Neural progenitor cell (in vitro differentiated cells): ENCODE measurements at regions not wholly inside any gene's neighbourhood (a gene's known extent, or its start where the extent isn't known, plus 50 kb on each side); places are given as distances from the start of the nearest gene placed in this dataset.

ENCODE experiments used
- DNase-seq: peaks from one replicate; pipeline ENCODE4 v3.0.0-alpha.2; 2016; ENCODE audit warnings: low spot score
- H2AFZ ChIP-seq: fragments of 200-600 bp; sonication (generic); replicated peaks from 2 replicates; pipeline ENCODE4 v1.6.1; 2016; ENCODE audit warnings: antibody characterized with exemption
- H3F3A ChIP-seq: fragments of 200-600 bp; sonication (generic); 2 replicates; pipeline ENCODE4 v1.6.1; 2016; ENCODE audit warnings: antibody characterized with exemption, low read depth
- H3K27ac ChIP-seq: fragments of 200-600 bp; sonication (generic); 2 replicates; pipeline ENCODE4 v1.5.1; 2016; ENCODE audit warnings: mild to moderate bottlenecking
- H3K27me3 ChIP-seq: fragments of 200-600 bp; sonication (generic); 2 replicates; pipeline ENCODE4 v1.6.1; 2016; ENCODE audit warnings: mild to moderate bottlenecking, moderate library complexity
- H3K36me3 ChIP-seq: fragments of 200-600 bp; sonication (generic); 2 replicates; pipeline ENCODE4 v1.5.1; 2016
- H3K4me1 ChIP-seq: fragments of 200-600 bp; sonication (generic); 2 replicates; pipeline ENCODE4 v1.6.1; 2016; ENCODE audit warnings: mixed run types
- H3K4me2 ChIP-seq: fragments of 200-600 bp; sonication (generic); 2 replicates; pipeline ENCODE4 v1.6.1; 2016
- H3K4me3 ChIP-seq: fragments of 200-600 bp; sonication (generic); 2 replicates; pipeline ENCODE4 v1.5.1; 2016
- H3K79me2 ChIP-seq: fragments of 200-600 bp; sonication (generic); 2 replicates; pipeline ENCODE4 v1.6.1; 2016; ENCODE audit warnings: low read depth
- H3K9ac ChIP-seq: fragments of 200-600 bp; sonication (generic); 2 replicates; pipeline ENCODE4 v1.6.1; 2016
- H3K9me3 ChIP-seq: fragments of 200-600 bp; sonication (generic); 2 replicates; pipeline ENCODE4 v1.5.1; 2016; ENCODE audit warnings: low read depth
- H4K20me1 ChIP-seq: fragments of 200-600 bp; sonication (generic); 2 replicates; pipeline ENCODE4 v1.6.1; 2016; ENCODE audit warnings: low read depth
- H3K27ac Mint-ChIP-seq: 3 replicates; pipeline ENCODE4 v1.8.0; 2021; ENCODE audit warnings: mixed read lengths
- H3K27me3 Mint-ChIP-seq: 2 replicates; pipeline ENCODE4 v1.8.0; 2022; ENCODE audit warnings: low read depth, mild to moderate bottlenecking, inconsistent platforms, moderate library complexity, mixed read lengths; ENCODE audit not compliant: insufficient read depth
- H3K36me3 Mint-ChIP-seq: 3 replicates; pipeline ENCODE4 v1.8.0; 2021; ENCODE audit warnings: mixed read lengths
- H3K4me1 Mint-ChIP-seq: 3 replicates; pipeline ENCODE4 v1.8.0; 2021; ENCODE audit warnings: mixed read lengths
- H3K4me3 Mint-ChIP-seq: 3 replicates; pipeline ENCODE4 v1.8.0; 2021; ENCODE audit warnings: mild to moderate bottlenecking, moderate library complexity, mixed read lengths
- H3K9me3 Mint-ChIP-seq: 3 replicates; pipeline ENCODE4 v1.8.0; 2020; ENCODE audit warnings: mixed read lengths
- EZH2 ChIP-seq: fragments of 200-600 bp; sonication (generic); IDR thresholded peaks from 2 replicates; pipeline ENCODE4 v1.6.1; 2017; ENCODE audit warnings: antibody characterized with exemption, mild to moderate bottlenecking, moderate library complexity
- EZH2phosphoT487 ChIP-seq: fragments of 200-600 bp; sonication (generic); IDR thresholded peaks from 2 replicates; pipeline ENCODE4 v1.6.1; 2017; ENCODE audit warnings: antibody characterized with exemption
- TF ChIP-seq, protein P1 (sequence below): fragments of 200-600 bp; sonication (generic); IDR thresholded peaks from 2 replicates; pipeline ENCODE4 v1.5.1; 2017; ENCODE audit warnings: antibody characterized with exemption, mild to moderate bottlenecking

DNA sequence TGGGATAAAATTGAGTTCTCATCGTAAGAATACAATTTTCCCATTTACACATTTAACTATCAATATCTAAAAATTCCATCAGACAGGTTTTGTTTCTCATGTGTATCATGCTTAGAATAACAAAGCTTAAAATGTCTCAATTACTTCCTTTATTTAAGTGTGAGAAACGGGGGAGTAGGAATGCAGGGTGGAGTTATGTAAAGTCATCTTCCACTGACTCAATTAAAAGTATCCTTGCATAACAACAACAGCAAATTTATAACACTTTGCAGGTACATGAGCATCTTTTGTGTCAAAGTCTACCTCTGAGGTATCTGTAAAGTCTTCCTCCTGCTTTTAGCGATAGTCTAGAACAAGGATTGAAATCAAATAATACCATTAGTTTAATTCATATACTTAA lies 327.1 kb downstream of the EPHA4 start:
- Mint-ChIP-seq H3K27me3 (peaks cover 2% of the 10 kb centered on the region), H3K27ac (no peak overlapping the region), H3K4me1 (no peaks in the 10 kb centered on the region), H3K4me3 (no peak overlapping the region), H3K36me3 (no peaks in the 10 kb centered on the region), H3K9me3 (peaks cover 2% of the 10 kb centered on the region)
- H3K9me3 ChIP-seq: no peaks in the 10 kb centered on the region
- H2AFZ ChIP-seq: no peak overlapping the region
- H3K36me3 ChIP-seq: no peaks in the 10 kb centered on the region
- H3K79me2 ChIP-seq: no peaks in the 10 kb centered on the region
- no peaks in the 10 kb centered on the region for H3K27me3 ChIP-seq
- H4K20me1 ChIP-seq: no peaks in the 10 kb centered on the region
- TF ChIP-seq, protein P1, sequence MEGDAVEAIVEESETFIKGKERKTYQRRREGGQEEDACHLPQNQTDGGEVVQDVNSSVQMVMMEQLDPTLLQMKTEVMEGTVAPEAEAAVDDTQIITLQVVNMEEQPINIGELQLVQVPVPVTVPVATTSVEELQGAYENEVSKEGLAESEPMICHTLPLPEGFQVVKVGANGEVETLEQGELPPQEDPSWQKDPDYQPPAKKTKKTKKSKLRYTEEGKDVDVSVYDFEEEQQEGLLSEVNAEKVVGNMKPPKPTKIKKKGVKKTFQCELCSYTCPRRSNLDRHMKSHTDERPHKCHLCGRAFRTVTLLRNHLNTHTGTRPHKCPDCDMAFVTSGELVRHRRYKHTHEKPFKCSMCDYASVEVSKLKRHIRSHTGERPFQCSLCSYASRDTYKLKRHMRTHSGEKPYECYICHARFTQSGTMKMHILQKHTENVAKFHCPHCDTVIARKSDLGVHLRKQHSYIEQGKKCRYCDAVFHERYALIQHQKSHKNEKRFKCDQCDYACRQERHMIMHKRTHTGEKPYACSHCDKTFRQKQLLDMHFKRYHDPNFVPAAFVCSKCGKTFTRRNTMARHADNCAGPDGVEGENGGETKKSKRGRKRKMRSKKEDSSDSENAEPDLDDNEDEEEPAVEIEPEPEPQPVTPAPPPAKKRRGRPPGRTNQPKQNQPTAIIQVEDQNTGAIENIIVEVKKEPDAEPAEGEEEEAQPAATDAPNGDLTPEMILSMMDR: no peak
- TF ChIP-seq EZH2phosphoT487 (no peak), EZH2 (no peak)
- H3K27ac ChIP-seq: no peak overlapping the region
- no peak overlapping the region for H3K4me2 ChIP-seq
- no peaks in the 10 kb centered on the region for H3K4me1 ChIP-seq
- no peak for DNase-seq
- H3F3A ChIP-seq: no peaks in the 10 kb centered on the region
- H3K4me3 ChIP-seq: no peak overlapping the region
- H3K9ac ChIP-seq: no peak overlapping the region

DNA sequence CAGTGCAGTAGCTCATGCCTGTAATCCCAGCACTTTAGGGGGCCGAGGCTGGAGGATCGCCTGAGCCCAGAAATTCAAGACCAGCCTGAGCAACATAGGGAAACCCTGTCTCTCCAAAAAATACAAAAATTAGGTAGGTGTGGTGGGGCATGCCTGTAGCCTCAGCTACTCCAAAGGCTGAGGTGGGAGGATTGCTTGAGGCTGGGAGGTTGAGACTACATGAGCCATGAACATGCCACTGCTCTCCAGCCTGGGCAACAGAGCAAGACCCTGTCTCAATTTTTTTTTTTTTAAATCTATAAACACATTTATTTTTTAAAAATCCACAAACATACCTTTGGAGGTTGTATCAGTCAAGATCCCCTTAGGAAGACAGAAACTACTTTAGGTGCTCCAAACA lies 326.3 kb downstream of the EPHA4 start:
- Histone ChIP-seq H3K9ac (no peak overlapping the region), H3K36me3 (no peaks in the 10 kb centered on the region), H3K27ac (no peak overlapping the region), H3K27me3 (no peaks in the 10 kb centered on the region), H3K4me1 (no peaks in the 10 kb centered on the region), H3K79me2 (no peaks in the 10 kb centered on the region), H2AFZ (no peak overlapping the region), H4K20me1 (no peaks in the 10 kb centered on the region), H3K9me3 (no peaks in the 10 kb centered on the region), H3K4me2 (no peak overlapping the region), H3F3A (no peaks in the 10 kb centered on the region), H3K4me3 (no peak overlapping the region)
- no peak overlapping the region for H3K4me3 Mint-ChIP-seq
- H3K27ac Mint-ChIP-seq: no peak overlapping the region
- peaks cover 2% of the 10 kb centered on the region for H3K9me3 Mint-ChIP-seq
- H3K36me3 Mint-ChIP-seq: no peaks in the 10 kb centered on the region
- TF ChIP-seq EZH2 (no peak), EZH2phosphoT487 (no peak)
- TF ChIP-seq, protein P1: no peak
- peaks cover 2% of the 10 kb centered on the region for H3K27me3 Mint-ChIP-seq
- no peaks in the 10 kb centered on the region for H3K4me1 Mint-ChIP-seq
- no peak for DNase-seq

DNA sequence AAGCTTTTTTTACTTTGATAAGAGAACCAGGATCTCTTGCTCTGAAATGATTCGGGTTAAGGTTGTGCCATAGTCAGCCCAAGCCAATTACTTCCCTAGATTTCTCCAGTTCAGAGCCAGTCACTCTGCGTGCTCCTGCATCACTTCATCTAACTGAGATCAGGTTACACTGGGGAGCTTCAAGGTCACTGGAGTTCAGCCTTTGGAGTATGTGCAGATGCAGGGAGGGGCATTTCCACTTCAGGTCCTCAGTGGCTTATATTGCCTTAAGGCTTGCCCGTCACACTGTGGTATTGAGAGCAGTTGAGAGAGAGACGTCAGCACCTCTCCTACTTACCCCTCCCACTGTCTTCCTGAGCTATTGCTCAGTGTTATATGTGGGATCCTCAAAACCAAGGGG lies 317.8 kb downstream of the EPHA4 start:
- Mint-ChIP-seq H3K27ac (peak overlapping the region; percentile 35), H3K36me3 (peaks cover 5% of the 10 kb centered on the region), H3K4me3 (no peak overlapping the region), H3K27me3 (no peaks in the 10 kb centered on the region), H3K4me1 (peaks cover 21% of the 10 kb centered on the region), H3K9me3 (peaks cover 12% of the 10 kb centered on the region)
- H2AFZ ChIP-seq: no peak overlapping the region
- no peak overlapping the region for H3K9ac ChIP-seq
- H3K79me2 ChIP-seq: no peaks in the 10 kb centered on the region
- no peak overlapping the region for H3K4me3 ChIP-seq
- DNase-seq: peak; percentile 19
- H3K27ac ChIP-seq: no peak overlapping the region
- no peaks in the 10 kb centered on the region for H3F3A ChIP-seq
- H3K4me2 ChIP-seq: no peak overlapping the region
- TF ChIP-seq EZH2 (no peak), EZH2phosphoT487 (no peak)
- TF ChIP-seq, protein P1: no peak
- H3K9me3 ChIP-seq: no peaks in the 10 kb centered on the region
- no peaks in the 10 kb centered on the region for H3K27me3 ChIP-seq
- H3K36me3 ChIP-seq: no peaks in the 10 kb centered on the region
- H4K20me1 ChIP-seq: no peaks in the 10 kb centered on the region
- peaks cover 15% of the 10 kb centered on the region for H3K4me1 ChIP-seq

DNA sequence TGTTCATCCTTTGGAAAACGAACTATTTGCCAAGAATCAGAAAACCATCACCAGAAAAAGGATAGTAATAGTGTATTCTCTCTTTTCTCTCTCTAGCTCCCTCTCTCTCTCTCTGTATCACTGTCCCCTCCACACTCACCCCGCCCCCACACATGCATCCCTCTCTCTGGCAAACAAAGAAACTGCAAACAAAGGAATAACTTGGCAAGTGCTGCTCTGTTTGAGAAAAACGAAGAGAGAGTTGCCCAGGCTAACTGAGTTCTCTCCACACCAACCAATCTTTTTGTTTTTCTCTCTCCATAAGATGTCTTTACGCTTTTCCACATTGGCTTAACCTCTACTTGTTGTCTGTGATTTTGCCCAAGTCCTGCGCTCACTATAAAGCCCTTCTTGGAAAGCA lies 316.2 kb downstream of the EPHA4 start:
- Histone ChIP-seq H3K4me3 (no peak overlapping the region), H3K4me1 (peaks cover 15% of the 10 kb centered on the region), H3K79me2 (no peaks in the 10 kb centered on the region), H3K36me3 (no peaks in the 10 kb centered on the region), H3K27ac (no peak overlapping the region), H3K27me3 (no peaks in the 10 kb centered on the region), H4K20me1 (no peaks in the 10 kb centered on the region), H2AFZ (peak overlapping the region; percentile 65), H3K4me2 (peak overlapping the region; percentile 65), H3K9ac (no peak overlapping the region), H3K9me3 (no peaks in the 10 kb centered on the region), H3F3A (no peaks in the 10 kb centered on the region)
- Mint-ChIP-seq H3K27me3 (no peaks in the 10 kb centered on the region), H3K9me3 (peaks cover 12% of the 10 kb centered on the region), H3K4me3 (no peak overlapping the region), H3K36me3 (peaks cover 5% of the 10 kb centered on the region), H3K27ac (peak overlapping the region; percentile 93), H3K4me1 (peaks cover 21% of the 10 kb centered on the region)
- peak; percentile 77 for DNase-seq
- TF ChIP-seq EZH2phosphoT487: no peak
- TF ChIP-seq EZH2: no peak
- TF ChIP-seq, protein P1: no peak
